SK-N-SH treated with all-trans-retinoic acid at 6 μM for 48 hours (cell line): ENCODE measurements at regions not wholly inside any gene's neighbourhood (a gene's known extent, or its start where the extent isn't known, plus 50 kb on each side); places are given as distances from the start of the nearest gene placed in this dataset.

Experiments
- ATAC-seq: fragments of 200-7000 bp; cut with Tn5 transposase; 3 replicates; pipeline ENCODE4 v1.9.1; 2020; ENCODE audit warnings: mild to moderate bottlenecking, moderate library complexity
- ARNTL ChIP-seq: fragments of 450-650 bp; formaldehyde crosslinking; IDR thresholded peaks from 2 replicates; pipeline ENCODE4 v1.5.0; 2020; ENCODE audit warnings: low read depth, mild to moderate bottlenecking, moderate library complexity, borderline replicate concordance
- BACH2 ChIP-seq: fragments of 250-450 bp; sonication (Bioruptor Pico); IDR thresholded peaks from 2 replicates; pipeline ENCODE4 v1.9.0; 2021; ENCODE audit warnings: mild to moderate bottlenecking, borderline replicate concordance
- CSDC2 ChIP-seq: fragments of 250-450 bp; sonication (Bioruptor Pico); IDR thresholded peaks from 2 replicates; pipeline ENCODE4 v1.5.0; 2020; ENCODE audit warnings: mild to moderate bottlenecking, moderate library complexity
- ESRRG ChIP-seq: fragments of 250-450 bp; sonication (Bioruptor Pico); IDR thresholded peaks from 2 replicates; pipeline ENCODE4 v1.6.1; 2021; ENCODE audit warnings: mild to moderate bottlenecking
- ISL1 ChIP-seq: fragments of 250-450 bp; sonication (Bioruptor Pico); IDR thresholded peaks from 2 replicates; pipeline ENCODE4 v2.1.2; 2022; ENCODE audit warnings: mild to moderate bottlenecking, moderate library complexity
- OSR1 ChIP-seq: fragments of 250-450 bp; sonication (Bioruptor Pico); IDR thresholded peaks from 2 replicates; pipeline ENCODE4 v1.8.0; 2022; ENCODE audit warnings: moderate library complexity, mild to moderate bottlenecking, inconsistent platforms
- PPARA ChIP-seq: fragments of 250-450 bp; sonication (Bioruptor Pico); IDR thresholded peaks from 2 replicates; pipeline ENCODE4 v1.5.0; 2020; ENCODE audit warnings: mild to moderate bottlenecking, borderline replicate concordance
- RARB ChIP-seq: fragments of 250-450 bp; sonication (Bioruptor Pico); IDR thresholded peaks from 2 replicates; pipeline ENCODE4 v1.8.0; 2021; ENCODE audit warnings: mild to moderate bottlenecking, moderate library complexity
- SNAI2 ChIP-seq: fragments of 250-450 bp; sonication (Bioruptor Pico); IDR thresholded peaks from 2 replicates; pipeline ENCODE4 v1.5.0; 2020; ENCODE audit warnings: mild to moderate bottlenecking, moderate library complexity
- TCF4 ChIP-seq: fragments of 250-450 bp; sonication (Bioruptor Pico); IDR thresholded peaks from 2 replicates; pipeline ENCODE4 v1.8.0; 2021; ENCODE audit warnings: mild to moderate bottlenecking, moderate library complexity, borderline replicate concordance
- TOX ChIP-seq: fragments of 250-450 bp; sonication (Bioruptor Pico); IDR thresholded peaks from 2 replicates; pipeline ENCODE4 v1.8.0; 2021; ENCODE audit warnings: mild to moderate bottlenecking, moderate library complexity, borderline replicate concordance
- ZC3H10 ChIP-seq: fragments of 250-450 bp; sonication (Bioruptor Pico); IDR thresholded peaks from 2 replicates; pipeline ENCODE4 v1.5.1; 2021; ENCODE audit warnings: mild to moderate bottlenecking, moderate library complexity
- ZFP3 ChIP-seq: fragments of 250-450 bp; sonication (Bioruptor Pico); IDR thresholded peaks from 2 replicates; pipeline ENCODE4 v1.5.0; 2020; ENCODE audit warnings: mild to moderate bottlenecking, moderate library complexity
- ZFP30 ChIP-seq: fragments of 450-650 bp; formaldehyde crosslinking; IDR thresholded peaks from 2 replicates; pipeline ENCODE4 v1.5.0; 2022; ENCODE audit warnings: mild to moderate bottlenecking, moderate library complexity
- ZNF565 ChIP-seq: fragments of 450-650 bp; formaldehyde crosslinking; conservative IDR thresholded peaks from 2 replicates; pipeline ENCODE4 v1.5.0; 2020; ENCODE audit warnings: low read depth, mild to moderate bottlenecking, moderate library complexity
- ZNF70 ChIP-seq: fragments of 450-650 bp; formaldehyde crosslinking; IDR thresholded peaks from 2 replicates; pipeline ENCODE4 v1.5.0; 2020; ENCODE audit warnings: mild to moderate bottlenecking, moderate library complexity
- ZNF8 ChIP-seq: fragments of 450-650 bp; formaldehyde crosslinking; IDR thresholded peaks from 2 replicates; pipeline ENCODE4 v1.5.0; 2020; ENCODE audit warnings: mild to moderate bottlenecking, moderate library complexity
- TF ChIP-seq, protein P1 (sequence below): fragments of 250-450 bp; sonication (Bioruptor Pico); IDR thresholded peaks from 2 replicates; pipeline ENCODE4 v1.5.0; 2020; ENCODE audit warnings: mild to moderate bottlenecking, moderate library complexity
- TF ChIP-seq, protein P2 (sequence below): fragments of 250-450 bp; sonication (Bioruptor Pico); IDR thresholded peaks from 2 replicates; pipeline ENCODE4 v1.5.1; 2021; ENCODE audit warnings: mild to moderate bottlenecking, moderate library complexity
- TF ChIP-seq, protein P3 (sequence below): fragments of 250-450 bp; sonication (Bioruptor Pico); IDR thresholded peaks from 2 replicates; pipeline ENCODE4 v1.8.0; 2020; ENCODE audit warnings: mild to moderate bottlenecking, moderate library complexity, borderline replicate concordance

DNA sequence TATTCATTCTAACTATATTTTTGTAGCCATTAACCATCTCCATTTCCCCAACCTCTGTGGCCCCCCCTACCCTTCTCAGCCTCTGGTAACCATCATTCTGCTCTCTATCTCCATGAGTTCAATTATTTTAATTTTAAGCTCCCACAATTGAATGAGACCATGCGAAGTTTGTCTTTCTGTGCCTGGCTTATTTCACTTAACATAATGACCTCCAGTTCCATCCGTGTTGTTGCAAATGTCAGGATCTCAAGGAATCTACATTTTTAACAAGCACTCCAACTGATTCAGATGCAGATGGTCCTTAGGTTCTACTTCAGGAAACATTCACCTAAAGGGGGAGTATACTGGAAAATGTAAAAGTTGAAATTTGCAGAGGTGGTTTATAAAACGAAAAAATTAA is 60.2 kb upstream of the PTPN12 start (continued):
- no peak for TF ChIP-seq PPARA (CRISPR knock-in tag)
- TF ChIP-seq ESRRG (CRISPR knock-in tag), result peak; percentile 91
- no peak for TF ChIP-seq ZNF565
- TF ChIP-seq ZFP30 (CRISPR knock-in tag), result no peak
- peak; percentile 61 for TF ChIP-seq ZNF70 (CRISPR knock-in tag)
- TF ChIP-seq BACH2, result no peak
- peak; percentile 94 for TF ChIP-seq ISL1 (CRISPR knock-in tag)
- TF ChIP-seq, all 23 proteins: peak for 13

DNA sequence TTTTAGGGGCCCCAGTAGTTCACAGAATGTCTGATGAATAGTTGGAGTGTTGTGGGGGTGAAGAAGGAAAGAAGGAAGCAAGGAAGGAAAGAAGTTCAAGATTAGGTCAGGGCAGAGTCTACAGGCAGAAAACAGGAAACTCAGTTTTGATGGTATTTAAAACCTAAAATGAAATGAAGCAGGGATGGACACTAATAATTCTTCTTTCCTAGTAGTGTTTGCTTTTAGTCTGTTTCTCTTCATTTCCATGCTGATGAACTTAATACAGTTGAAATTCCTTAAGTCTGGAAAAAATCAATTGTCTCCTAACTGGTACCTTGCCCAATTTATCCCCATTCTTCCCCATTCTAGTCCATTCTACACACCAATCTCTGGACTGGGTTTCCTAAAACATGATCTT is 59.0 kb upstream of the GSAP start:
- ATAC-seq, result peak; percentile 31; the same call in 1 of the 3 replicates
- TF ChIP-seq ESRRG (CRISPR knock-in tag) (0 out of 2 replicates have a peak, but pooled peaks have one; percentile 57), ISL1 (CRISPR knock-in tag) (peak; percentile 58; the same call in 1 of the 2 replicates), TOX (CRISPR knock-in tag) (no peak)

DNA sequence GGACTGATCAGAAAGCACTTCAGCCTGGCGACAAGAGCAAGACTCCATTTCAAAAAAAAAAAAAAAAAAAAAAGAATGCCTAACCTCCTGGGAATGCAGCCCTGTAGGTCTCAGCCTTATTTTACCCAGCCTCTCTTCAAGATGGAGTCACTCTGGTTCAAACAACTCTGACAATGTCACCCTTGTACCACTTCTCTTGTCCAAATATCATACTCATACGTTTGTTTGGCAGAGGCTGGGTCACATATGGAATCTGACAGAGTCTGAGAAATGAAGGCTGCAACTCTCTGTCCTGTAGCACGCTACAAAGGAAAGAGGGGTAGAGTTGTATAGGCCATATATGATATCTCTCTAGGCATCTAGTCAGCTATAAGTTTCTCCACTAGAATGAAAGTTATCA is 58.6 kb upstream of the GSAP start:
- peak; percentile 34; the same call in 1 of the 3 replicates for ATAC-seq

DNA sequence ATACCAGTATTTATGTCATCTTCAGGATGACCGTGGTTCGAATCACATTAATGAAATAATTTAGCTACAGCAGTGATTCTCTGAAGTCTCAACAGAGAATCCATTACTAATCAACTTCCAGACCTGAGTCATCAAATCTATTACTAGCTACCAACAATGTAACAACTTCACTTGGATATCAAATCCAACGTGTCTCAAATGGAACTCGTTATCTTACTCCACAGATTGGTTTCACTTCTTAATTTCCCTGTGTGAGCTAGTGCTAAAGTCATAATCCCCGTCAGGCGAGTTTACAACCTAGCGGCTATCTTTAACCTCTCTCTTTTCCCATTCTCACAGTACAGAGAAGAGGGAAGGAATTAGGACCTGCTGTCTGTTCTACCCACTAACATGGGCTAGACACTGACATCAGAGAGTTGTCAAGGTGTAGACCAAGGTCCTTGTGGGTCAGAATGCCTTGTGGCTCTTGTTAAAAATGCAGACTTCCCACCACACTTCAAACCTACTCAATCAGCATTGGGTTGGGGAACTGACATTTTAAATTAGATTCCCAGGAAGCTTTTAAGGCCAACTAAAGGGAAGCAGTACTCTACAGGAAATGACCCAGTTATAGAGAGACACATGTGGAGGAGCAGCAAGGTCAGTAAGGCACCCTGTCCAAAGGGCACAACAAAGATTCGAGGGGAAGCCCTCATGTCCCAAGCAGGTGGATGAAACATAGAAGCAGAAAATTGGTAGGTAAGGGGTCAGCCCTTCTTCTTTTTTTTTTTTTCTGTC is 57.3 kb upstream of the GSAP start:
- no peak for TF ChIP-seq ARNTL (CRISPR knock-in tag)
- TF ChIP-seq, all 23 proteins: peak for 0
- ATAC-seq, result no peak

More for the DNA sequence above, 58.6 kb upstream of the GSAP start:
- TF ChIP-seq RARB, result no peak
- TF ChIP-seq, protein P1, sequence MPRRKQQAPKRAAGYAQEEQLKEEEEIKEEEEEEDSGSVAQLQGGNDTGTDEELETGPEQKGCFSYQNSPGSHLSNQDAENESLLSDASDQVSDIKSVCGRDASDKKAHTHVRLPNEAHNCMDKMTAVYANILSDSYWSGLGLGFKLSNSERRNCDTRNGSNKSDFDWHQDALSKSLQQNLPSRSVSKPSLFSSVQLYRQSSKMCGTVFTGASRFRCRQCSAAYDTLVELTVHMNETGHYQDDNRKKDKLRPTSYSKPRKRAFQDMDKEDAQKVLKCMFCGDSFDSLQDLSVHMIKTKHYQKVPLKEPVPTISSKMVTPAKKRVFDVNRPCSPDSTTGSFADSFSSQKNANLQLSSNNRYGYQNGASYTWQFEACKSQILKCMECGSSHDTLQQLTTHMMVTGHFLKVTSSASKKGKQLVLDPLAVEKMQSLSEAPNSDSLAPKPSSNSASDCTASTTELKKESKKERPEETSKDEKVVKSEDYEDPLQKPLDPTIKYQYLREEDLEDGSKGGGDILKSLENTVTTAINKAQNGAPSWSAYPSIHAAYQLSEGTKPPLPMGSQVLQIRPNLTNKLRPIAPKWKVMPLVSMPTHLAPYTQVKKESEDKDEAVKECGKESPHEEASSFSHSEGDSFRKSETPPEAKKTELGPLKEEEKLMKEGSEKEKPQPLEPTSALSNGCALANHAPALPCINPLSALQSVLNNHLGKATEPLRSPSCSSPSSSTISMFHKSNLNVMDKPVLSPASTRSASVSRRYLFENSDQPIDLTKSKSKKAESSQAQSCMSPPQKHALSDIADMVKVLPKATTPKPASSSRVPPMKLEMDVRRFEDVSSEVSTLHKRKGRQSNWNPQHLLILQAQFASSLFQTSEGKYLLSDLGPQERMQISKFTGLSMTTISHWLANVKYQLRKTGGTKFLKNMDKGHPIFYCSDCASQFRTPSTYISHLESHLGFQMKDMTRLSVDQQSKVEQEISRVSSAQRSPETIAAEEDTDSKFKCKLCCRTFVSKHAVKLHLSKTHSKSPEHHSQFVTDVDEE, result peak; percentile 57; the same call in 1 of the 2 replicates
- TF ChIP-seq ZFP30 (CRISPR knock-in tag), result 0 out of 2 replicates have a peak, but pooled peaks have one; percentile 17
- no peak for TF ChIP-seq ARNTL (CRISPR knock-in tag)
- peak; percentile 98 for TF ChIP-seq SNAI2 (CRISPR knock-in tag)
- peak; percentile 56; the same call in 1 of the 2 replicates for TF ChIP-seq ZNF565
- peak; percentile 89; the same call in 1 of the 2 replicates for TF ChIP-seq TOX (CRISPR knock-in tag)
- TF ChIP-seq ISL1 (CRISPR knock-in tag), result peak; percentile 43
- TF ChIP-seq ESRRG (CRISPR knock-in tag), result peak; percentile 33; the same call in 1 of the 2 replicates
- TF ChIP-seq CSDC2 (CRISPR knock-in tag), result peak; percentile 99
- TF ChIP-seq ZNF70 (CRISPR knock-in tag), result no peak
- TF ChIP-seq, protein P2, sequence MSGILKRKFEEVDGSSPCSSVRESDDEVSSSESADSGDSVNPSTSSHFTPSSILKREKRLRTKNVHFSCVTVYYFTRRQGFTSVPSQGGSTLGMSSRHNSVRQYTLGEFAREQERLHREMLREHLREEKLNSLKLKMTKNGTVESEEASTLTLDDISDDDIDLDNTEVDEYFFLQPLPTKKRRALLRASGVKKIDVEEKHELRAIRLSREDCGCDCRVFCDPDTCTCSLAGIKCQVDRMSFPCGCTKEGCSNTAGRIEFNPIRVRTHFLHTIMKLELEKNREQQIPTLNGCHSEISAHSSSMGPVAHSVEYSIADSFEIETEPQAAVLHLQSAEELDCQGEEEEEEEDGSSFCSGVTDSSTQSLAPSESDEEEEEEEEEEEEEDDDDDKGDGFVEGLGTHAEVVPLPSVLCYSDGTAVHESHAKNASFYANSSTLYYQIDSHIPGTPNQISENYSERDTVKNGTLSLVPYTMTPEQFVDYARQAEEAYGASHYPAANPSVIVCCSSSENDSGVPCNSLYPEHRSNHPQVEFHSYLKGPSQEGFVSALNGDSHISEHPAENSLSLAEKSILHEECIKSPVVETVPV (CRISPR knock-in tag), result peak; percentile 67; the same call in 1 of the 2 replicates

DNA sequence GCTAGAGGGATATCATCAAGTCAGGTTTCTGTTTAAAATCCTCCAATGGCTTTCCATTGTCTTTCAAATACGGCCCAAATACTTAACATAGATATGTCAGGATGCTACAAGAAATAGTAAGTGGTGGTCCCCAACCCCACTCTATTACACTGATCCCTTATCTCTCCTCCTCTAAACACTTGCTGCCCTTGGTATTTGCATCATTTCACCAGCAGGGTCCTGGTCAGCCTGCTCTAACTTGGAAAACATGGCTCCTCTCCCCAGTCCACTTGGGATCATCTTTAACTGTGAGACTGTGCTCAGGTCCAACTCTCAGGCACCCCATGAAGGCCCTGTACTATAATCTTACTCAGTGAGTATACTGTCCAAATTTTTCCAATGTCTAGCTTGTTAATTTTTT is 53.8 kb upstream of the GSAP start:
- no peak for TF ChIP-seq PPARA (CRISPR knock-in tag)
- no peak for TF ChIP-seq TCF4 (CRISPR knock-in tag)
- no peak for ATAC-seq

DNA sequence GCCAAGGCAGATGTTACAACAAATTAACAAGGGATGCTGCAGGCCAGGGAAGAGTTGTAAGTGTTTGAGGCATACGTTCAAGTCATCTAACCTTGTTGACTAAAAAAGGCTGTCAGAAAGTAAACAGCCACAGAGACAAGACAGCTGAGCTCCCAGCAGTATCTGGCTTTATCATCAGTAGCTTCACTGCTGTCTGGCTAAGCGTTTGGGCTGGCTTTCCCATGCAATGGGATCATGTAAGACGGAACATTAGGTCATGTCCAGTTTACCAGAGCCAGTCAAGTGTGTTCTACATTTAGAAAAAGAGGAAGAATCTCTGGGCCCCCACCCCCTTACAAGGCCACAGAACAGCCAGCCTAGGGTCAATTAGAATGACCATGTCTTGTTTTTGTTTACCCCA is 51.3 kb upstream of the GSAP start:
- no peak for ATAC-seq
- TF ChIP-seq OSR1 (CRISPR knock-in tag) (no peak), ZNF565 (no peak), BACH2 (no peak), TCF4 (CRISPR knock-in tag) (no peak), ESRRG (CRISPR knock-in tag) (no peak), ZNF8 (CRISPR knock-in tag) (no peak), ZC3H10 (CRISPR knock-in tag) (no peak), ZNF70 (CRISPR knock-in tag) (no peak), ZFP3 (CRISPR knock-in tag) (no peak), RARB (no peak), TOX (CRISPR knock-in tag) (no peak), ISL1 (CRISPR knock-in tag) (no peak)
- TF ChIP-seq, protein P3, sequence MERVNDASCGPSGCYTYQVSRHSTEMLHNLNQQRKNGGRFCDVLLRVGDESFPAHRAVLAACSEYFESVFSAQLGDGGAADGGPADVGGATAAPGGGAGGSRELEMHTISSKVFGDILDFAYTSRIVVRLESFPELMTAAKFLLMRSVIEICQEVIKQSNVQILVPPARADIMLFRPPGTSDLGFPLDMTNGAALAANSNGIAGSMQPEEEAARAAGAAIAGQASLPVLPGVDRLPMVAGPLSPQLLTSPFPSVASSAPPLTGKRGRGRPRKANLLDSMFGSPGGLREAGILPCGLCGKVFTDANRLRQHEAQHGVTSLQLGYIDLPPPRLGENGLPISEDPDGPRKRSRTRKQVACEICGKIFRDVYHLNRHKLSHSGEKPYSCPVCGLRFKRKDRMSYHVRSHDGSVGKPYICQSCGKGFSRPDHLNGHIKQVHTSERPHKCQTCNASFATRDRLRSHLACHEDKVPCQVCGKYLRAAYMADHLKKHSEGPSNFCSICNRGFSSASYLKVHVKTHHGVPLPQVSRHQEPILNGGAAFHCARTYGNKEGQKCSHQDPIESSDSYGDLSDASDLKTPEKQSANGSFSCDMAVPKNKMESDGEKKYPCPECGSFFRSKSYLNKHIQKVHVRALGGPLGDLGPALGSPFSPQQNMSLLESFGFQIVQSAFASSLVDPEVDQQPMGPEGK (CRISPR knock-in tag), result no peak
- TF ChIP-seq, protein P1, result no peak
